GM21717 (cell line): ENCODE measurements at regions not wholly inside any gene's neighbourhood (a gene's known extent, or its start where the extent isn't known, plus 50 kb on each side); places are given as distances from the start of the nearest gene placed in this dataset.
A peak's percentile ranks its signal among the peaks of the same experiment; 100 is the strongest.
"Not testable (repeated sequence)": the region's sequence is repeated elsewhere in the genome, so short reads cannot be mapped to it uniquely, and the experiment has no call there.

ENCODE experiments used
- ATAC-seq: cut with Tn5 transposase; IDR thresholded peaks from one replicate; pipeline ENCODE4 v1.9.1; 2021; ENCODE audit warnings: mild to moderate bottlenecking, moderate library complexity; ENCODE audit not compliant: unreplicated experiment

GRCh38 chr1:74937176-74937575, 197.0 kb upstream of the LHX8 start:
- no peak for ATAC-seq

GRCh38 chr1:74943046-74943445, 191.1 kb upstream of the LHX8 start:
- no peak for ATAC-seq

- ATAC-seq, result no peak
Measured at GRCh38 chr1:74946388-74946787, 187.8 kb upstream of the LHX8 start.

GRCh38 chr1:74949348-74949747, 184.8 kb upstream of the LHX8 start:
- ATAC-seq, result not testable (repeated sequence)

GRCh38 chr1:74951981-74952380, 182.2 kb upstream of the LHX8 start:
- ATAC-seq, result not testable (repeated sequence)

GRCh38 chr1:74952786-74953185, 181.4 kb upstream of the LHX8 start:
- no peak for ATAC-seq

- ATAC-seq, result peak; percentile 88
Measured at GRCh38 chr1:74953622-74954021, 180.6 kb upstream of the LHX8 start.

GRCh38 chr1:74963120-74963519, 171.1 kb upstream of the LHX8 start:
- ATAC-seq, result no peak

GRCh38 chr1:74964508-74965102, 169.6 kb upstream of the LHX8 start:
- ATAC-seq, result no peak

GRCh38 chr1:74969566-74970135, 164.5 kb upstream of the LHX8 start:
- ATAC-seq, result no peak

- no peak for ATAC-seq
Measured at GRCh38 chr1:74971982-74972381, 162.2 kb upstream of the LHX8 start.

GRCh38 chr1:74976491-74976890, 157.7 kb upstream of the LHX8 start:
- no peak for ATAC-seq

GRCh38 chr1:74992448-74992847, 141.7 kb upstream of the LHX8 start:
- ATAC-seq, result not testable (repeated sequence)

- ATAC-seq, result no peak
Measured at GRCh38 chr1:74995821-74996220, 138.4 kb upstream of the LHX8 start.

GRCh38 chr1:75010547-75010946, 123.6 kb upstream of the LHX8 start:
- no peak for ATAC-seq

- no peak for ATAC-seq
Measured at GRCh38 chr1:75014250-75014649, 119.9 kb upstream of the LHX8 start.

GRCh38 chr1:75023005-75023404, 111.2 kb upstream of the LHX8 start:
- no peak for ATAC-seq

GRCh38 chr1:75034376-75034775, 99.8 kb upstream of the LHX8 start:
- no peak for ATAC-seq

GRCh38 chr1:75035536-75035935, 98.7 kb upstream of the LHX8 start:
- ATAC-seq, result no peak

GRCh38 chr1:75053207-75053606, 81.0 kb upstream of the LHX8 start:
- no peak for ATAC-seq

- ATAC-seq, result no peak
Measured at GRCh38 chr1:75058424-75058823, 75.8 kb upstream of the LHX8 start.

GRCh38 chr1:75062111-75062510, 72.1 kb upstream of the LHX8 start:
- no peak for ATAC-seq

- ATAC-seq, result no peak
Measured at GRCh38 chr1:75067975-75068374, 66.2 kb upstream of the LHX8 start.
